ENCODE measurements at regions not wholly inside any gene's neighbourhood (a gene's known extent, or its start where the extent isn't known, plus 50 kb on each side); places are given as distances from the start of the nearest gene placed in this dataset.

GRCh38 chr10:130428936-130429335 is 292.7 kb downstream of the GLRX3 start:
- H3K27ac Mint-ChIP-seq: no peak overlapping the region
- Histone ChIP-seq H3K14ac (ENCODE audit: insufficient read depth, low read length) (no peak overlapping the region), H2AK5ac (ENCODE audit: insufficient read length, low read length) (no peak overlapping the region), H4K91ac (ENCODE audit: insufficient read length, low read depth, low read length) (no peak overlapping the region), H3K79me2 (ENCODE audit: insufficient read depth, low read length) (no peaks in the 10 kb centered on the region), H3K23ac (ENCODE audit: insufficient read length, low read depth, low read length) (no peak overlapping the region), H3K9ac (ENCODE audit: extremely low read depth, insufficient read length, low read length) (no peak overlapping the region), H3K9me3 (ENCODE audit: control insufficient read depth, low read depth, low read length) (no peaks in the 10 kb centered on the region), H3K18ac (ENCODE audit: insufficient read length, low read depth, low read length) (no peak overlapping the region), H2BK20ac (ENCODE audit: low read depth, low read length, poor library complexity, severe bottlenecking) (no peak overlapping the region), H3K27ac (ENCODE audit: insufficient read length, low read depth, low read length) (no peak overlapping the region), H4K5ac (ENCODE audit: insufficient read length, low read depth, low read length) (no peak overlapping the region), H3K4me2 (ENCODE audit: insufficient read depth, insufficient read length, low read length) (no peak overlapping the region), H2BK12ac (ENCODE audit: insufficient read length, low read depth, low read length) (no peak overlapping the region), H2BK5ac (ENCODE audit: insufficient read length, low read length) (no peak overlapping the region), H3T11ph (ENCODE audit: low read length) (no peak overlapping the region), H3K79me1 (ENCODE audit: insufficient read depth, low read depth, low read length, poor library complexity, severe bottlenecking) (no peaks in the 10 kb centered on the region), H2BK15ac (ENCODE audit: low read depth, low read length) (no peak overlapping the region), H3K4ac (ENCODE audit: low read depth, low read length) (no peak overlapping the region), H4K20me1 (ENCODE audit: control insufficient read depth, insufficient read depth, insufficient read length) (no peaks in the 10 kb centered on the region), H2AFZ (ENCODE audit: low read length) (no peak overlapping the region), H3K23me2 (ENCODE audit: insufficient read length, low read depth, low read length, poor library complexity, severe bottlenecking) (no peaks in the 10 kb centered on the region), H3K56ac (ENCODE audit: insufficient read length, low read depth, low read length) (no peak overlapping the region), H2BK120ac (ENCODE audit: low read depth, low read length, poor library complexity, severe bottlenecking) (no peak overlapping the region), H3K27me3 (ENCODE audit: insufficient read depth, low read length) (no peaks in the 10 kb centered on the region; the same call in 1 of the 2 replicates), H3K4me1 (ENCODE audit: insufficient read depth, low read length) (no peaks in the 10 kb centered on the region), H4K8ac (replicated peaks; ENCODE audit: insufficient read length, low read depth, low read length) (no peak overlapping the region)
- H3K9me3 Mint-ChIP-seq: peaks cover 4 to 5% of the 10 kb centered on the region in 2 experiments; a peak in 3 of 5 replicates
- DNase-seq: no peak
- peaks cover 3% of the 10 kb centered on the region; the same call in 1 of the 2 replicates for H3K27me3 Mint-ChIP-seq (ENCODE audit: low read depth)
- no CpG with 5 or more reads among the region's 6 CpGs for WGBS (ENCODE audit: extremely low coverage, insufficient read length, low lambda C conversion rate)
- no peak for TF ChIP-seq CTCF (conservative IDR thresholded peaks at IDR 0.05)
- no peaks in the 10 kb centered on the region for H3K36me3 Mint-ChIP-seq (ENCODE audit: insufficient read depth in 1 of 3, low read depth in 3 of 3)
- no peaks in the 10 kb centered on the region for H3K4me1 Mint-ChIP-seq
- no peak overlapping the region for H3K4me3 Mint-ChIP-seq

Data from H9 (cell line).